Naive thymus-derived CD8-positive, alpha-beta T cell (primary cell): ENCODE measurements at regions not wholly inside any gene's neighbourhood (a gene's known extent, or its start where the extent isn't known, plus 50 kb on each side); places are given as distances from the start of the nearest gene placed in this dataset.
"Not testable (repeated sequence)": the region's sequence is repeated elsewhere in the genome, so short reads cannot be mapped to it uniquely, and the experiment has no call there.

Experiments used
- ATAC-seq, 2 donors: fragments of 150-1000 bp; cut with Tn5 transposase in 1 of 2; sonication (Bioruptor Pico), chemical (Tn5 transposase) in 1 of 2; 1 replicate in 1 of 2; 2 replicates in 1 of 2; pipeline ENCODE4 v1.10.0; 2021; ENCODE audit warnings: mild to moderate bottlenecking in 2 of 2, moderate library complexity in 2 of 2
- POLR2A ChIA-PET: fragments of 350-600 bp; sonication (Branson Sonifier 250); formaldehyde crosslinking; loops from one replicate; lab custom pipeline; 2021; ENCODE audit warnings: antibody characterized with exemption; lab: Charles Lee
- DNase-seq, 10 donors: peaks; one replicate each; pipeline versions ENCODE4 v3.0.0 to v3.0.0-alpha.2; 2020 to 2022
- H3K27ac Mint-ChIP-seq, 10 donors: one replicate each; pipeline ENCODE4 v1.8.0; 2020 to 2022; ENCODE audit warnings: mild to moderate bottlenecking in 10 of 10, mixed read lengths in 10 of 10, moderate library complexity in 4 of 10, inconsistent platforms in 1 of 10
- H3K27me3 Mint-ChIP-seq, 5 donors: one replicate each; pipeline ENCODE4 v1.8.0; 2021 to 2022; ENCODE audit warnings: mixed read lengths in 5 of 5
- H3K36me3 Mint-ChIP-seq, 3 donors: one replicate each; pipeline ENCODE4 v1.8.0; 2020 to 2022; ENCODE audit warnings: mixed read lengths in 3 of 3, mild to moderate bottlenecking in 2 of 3, inconsistent platforms in 1 of 3
- H3K4me1 Mint-ChIP-seq, 4 donors: one replicate each; pipeline ENCODE4 v1.8.0; 2021 to 2022; ENCODE audit warnings: mixed read lengths in 4 of 4
- H3K4me3 Mint-ChIP-seq, 10 donors: one replicate each; pipeline ENCODE4 v1.8.0; 2020 to 2022; ENCODE audit warnings: mild to moderate bottlenecking in 10 of 10, mixed read lengths in 10 of 10, moderate library complexity in 6 of 10, inconsistent platforms in 1 of 10
- H3K9me3 Mint-ChIP-seq, 9 donors: one replicate each; pipeline ENCODE4 v1.8.0; 2020 to 2022; ENCODE audit warnings: mixed read lengths in 9 of 9, mild to moderate bottlenecking in 3 of 9, inconsistent platforms in 1 of 9, moderate library complexity in 1 of 9

DNA sequence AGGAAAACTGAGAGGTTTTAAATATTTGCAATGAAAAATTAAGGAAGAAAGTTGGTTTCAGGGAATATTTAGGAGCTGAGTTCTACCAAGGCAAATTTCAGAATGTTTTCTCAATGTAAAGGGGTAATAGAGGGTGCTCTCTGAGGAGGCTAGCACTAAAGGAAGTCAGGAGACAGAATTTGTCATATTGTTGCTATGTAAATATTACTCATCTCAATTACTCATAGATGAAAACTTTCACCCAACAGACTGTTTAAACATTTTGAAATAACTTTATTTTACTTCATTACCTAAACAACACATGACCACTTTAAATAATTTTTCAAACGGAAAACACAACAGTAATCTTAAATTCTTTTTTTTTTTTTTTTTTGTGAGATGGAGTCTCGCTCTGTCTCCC is 274.8 kb upstream of the NRG3 start:
- Mint-ChIP-seq H3K4me3 (no peak overlapping the region), H3K36me3 (no peaks in the 10 kb centered on the region), H3K27ac (no peak overlapping the region), H3K4me1 (no peaks in the 10 kb centered on the region), H3K9me3 (peaks cover 0 to 9% (median under 1%) of the 10 kb centered on the region in 9 donors), H3K27me3 (no peaks in the 10 kb centered on the region)
- POLR2A ChIA-PET = no interaction called here
- no peak for DNase-seq
- no peak for ATAC-seq

DNA sequence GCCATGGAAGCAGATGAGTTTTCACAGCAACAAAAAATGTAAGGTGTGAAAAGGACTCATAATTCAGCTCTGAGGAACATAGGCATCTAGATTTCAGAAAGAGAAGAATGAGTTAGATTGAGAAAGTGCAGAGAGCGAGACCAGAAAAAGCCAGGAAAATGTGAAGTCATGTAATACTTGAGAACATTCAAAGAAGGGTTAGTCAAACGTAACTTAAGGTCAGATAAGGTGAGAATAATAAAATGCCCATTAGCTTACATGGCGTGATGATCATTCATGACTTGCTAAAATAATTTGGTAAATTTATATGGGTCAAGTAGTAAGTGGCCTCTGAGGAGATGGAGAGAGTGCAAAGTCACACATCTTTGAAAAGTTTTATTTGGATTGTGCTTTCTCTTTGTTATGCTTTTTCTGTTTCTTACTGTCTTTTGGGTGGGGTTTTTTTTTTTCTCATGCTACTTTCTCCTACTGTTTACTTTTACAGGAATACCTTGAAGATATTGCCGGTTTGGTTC is 271.8 kb upstream of the NRG3 start:
- no peak for DNase-seq
- no peaks in the 10 kb centered on the region for H3K36me3 Mint-ChIP-seq
- no peak overlapping the region for H3K27ac Mint-ChIP-seq
- H3K4me3 Mint-ChIP-seq = no peak overlapping the region
- H3K27me3 Mint-ChIP-seq = no peaks in the 10 kb centered on the region
- H3K9me3 Mint-ChIP-seq = peaks cover 0 to 9% (median 0%) of the 10 kb centered on the region in 9 donors
- POLR2A ChIA-PET = no interaction called here
- no peak for ATAC-seq
- H3K4me1 Mint-ChIP-seq = no peaks in the 10 kb centered on the region

DNA sequence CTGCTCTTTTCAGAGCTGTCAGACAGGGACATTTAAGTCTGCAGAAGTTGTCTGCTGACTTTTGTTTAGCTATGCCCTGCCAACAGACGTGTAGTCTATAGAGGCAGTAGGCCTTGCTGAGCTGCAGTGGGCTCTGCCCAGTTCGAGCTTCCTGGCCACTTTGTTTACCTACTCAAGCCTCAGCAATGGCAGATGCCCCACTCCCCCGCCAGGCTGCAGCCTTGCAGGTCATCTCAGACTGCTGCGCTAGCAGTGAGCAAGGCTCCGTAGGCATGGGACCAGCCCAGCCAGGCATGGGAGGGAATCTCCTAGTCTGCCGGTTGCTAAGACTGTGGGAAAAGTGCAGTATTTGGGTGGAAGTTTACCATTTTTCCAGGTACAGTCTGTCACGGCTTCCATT is 230.5 kb upstream of the NRG3 start:
- H3K4me3 Mint-ChIP-seq, H3K4me1 Mint-ChIP-seq, H3K36me3 Mint-ChIP-seq, POLR2A ChIA-PET, H3K27ac Mint-ChIP-seq, ATAC-seq, H3K27me3 Mint-ChIP-seq, DNase-seq: not testable (repeated sequence)
- H3K9me3 Mint-ChIP-seq = peaks cover 0 to 34% (median 14%) of the 10 kb centered on the region in 9 donors

DNA sequence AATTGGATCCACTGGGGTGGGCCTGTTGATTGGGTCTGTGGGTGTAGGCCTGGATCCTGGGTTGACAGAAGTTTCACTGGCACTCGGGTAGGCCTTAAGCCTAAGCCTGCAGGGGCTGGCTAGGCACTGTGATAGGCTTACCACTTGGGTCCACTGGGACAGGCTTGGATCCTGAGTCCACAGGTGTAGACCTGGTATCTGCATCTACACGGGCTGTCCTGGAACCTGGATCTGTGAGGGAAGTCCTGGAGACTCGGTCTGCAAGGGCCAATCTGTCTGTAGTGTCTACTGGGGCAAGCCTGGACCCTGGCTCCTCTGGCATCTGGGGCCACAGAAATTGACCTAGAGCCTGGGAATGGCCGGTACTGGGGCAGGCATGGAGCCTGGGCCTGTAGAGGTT is 219.0 kb upstream of the NRG3 start:
- POLR2A ChIA-PET = no interaction called here
- H3K4me3 Mint-ChIP-seq = no peak overlapping the region
- peaks cover 3 to 35% (median 17%) of the 10 kb centered on the region in 9 donors for H3K9me3 Mint-ChIP-seq

DNA sequence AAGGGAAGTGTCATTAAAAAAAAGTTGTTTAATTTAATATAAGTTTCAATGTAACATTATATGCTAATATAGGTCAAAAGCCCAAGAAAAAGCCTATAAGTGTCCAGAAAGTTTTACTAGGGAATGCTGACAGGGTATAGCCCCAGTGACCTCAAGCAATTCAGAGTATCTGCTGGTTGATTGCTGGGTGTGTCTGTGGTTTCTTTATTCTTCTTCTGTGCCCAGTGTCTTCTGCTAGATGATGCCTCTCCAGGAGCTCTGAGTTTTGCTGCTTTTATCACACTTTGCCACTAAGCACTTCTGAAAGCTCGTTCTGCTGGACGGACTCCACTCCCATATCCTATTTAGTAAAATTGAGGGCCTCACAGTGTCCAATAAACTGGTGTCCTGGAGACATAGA is 212.2 kb upstream of the NRG3 start:
- POLR2A ChIA-PET = no interaction called here
- peaks cover 0 to 9% (median 0%) of the 10 kb centered on the region in 9 donors for H3K9me3 Mint-ChIP-seq
- H3K4me1 Mint-ChIP-seq = no peaks in the 10 kb centered on the region
- ATAC-seq (no peak), DNase-seq (no peak)
- no peak overlapping the region for H3K27ac Mint-ChIP-seq
- no peak overlapping the region for H3K4me3 Mint-ChIP-seq
- peaks cover 0 to 3% (median 0%) of the 10 kb centered on the region in 3 donors for H3K36me3 Mint-ChIP-seq
- no peaks in the 10 kb centered on the region for H3K27me3 Mint-ChIP-seq

More for the DNA sequence above, 219.0 kb upstream of the NRG3 start:
- Mint-ChIP-seq H3K27ac (no peak overlapping the region), H3K27me3 (no peaks in the 10 kb centered on the region), H3K4me1 (no peaks in the 10 kb centered on the region), H3K36me3 (peaks cover 0 to 10% (median 3%) of the 10 kb centered on the region in 3 donors)
- DNase-seq (no peak), ATAC-seq (no peak)

DNA sequence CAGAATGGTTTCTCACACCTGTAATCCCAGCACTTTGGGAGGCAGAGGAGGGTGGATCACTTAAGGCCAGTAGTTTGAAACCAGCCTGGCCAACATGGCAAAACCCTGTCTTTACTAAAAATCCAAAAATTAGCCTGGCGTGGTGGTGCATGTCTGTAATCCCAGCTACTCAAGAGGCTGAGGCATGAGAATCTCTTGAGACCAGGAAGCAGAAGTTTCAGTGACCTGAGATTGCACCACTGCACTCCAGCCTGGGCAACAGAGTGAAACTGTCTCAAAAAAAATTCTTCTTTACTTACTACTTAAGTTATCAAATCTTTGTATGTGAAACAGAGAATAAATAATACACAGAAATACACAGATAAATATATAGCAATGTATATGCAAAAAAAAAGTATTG is 210.2 kb upstream of the NRG3 start:
- H3K27ac Mint-ChIP-seq, H3K9me3 Mint-ChIP-seq, H3K4me1 Mint-ChIP-seq, H3K4me3 Mint-ChIP-seq, POLR2A ChIA-PET, H3K27me3 Mint-ChIP-seq, H3K36me3 Mint-ChIP-seq, ATAC-seq, DNase-seq: not testable (repeated sequence)

DNA sequence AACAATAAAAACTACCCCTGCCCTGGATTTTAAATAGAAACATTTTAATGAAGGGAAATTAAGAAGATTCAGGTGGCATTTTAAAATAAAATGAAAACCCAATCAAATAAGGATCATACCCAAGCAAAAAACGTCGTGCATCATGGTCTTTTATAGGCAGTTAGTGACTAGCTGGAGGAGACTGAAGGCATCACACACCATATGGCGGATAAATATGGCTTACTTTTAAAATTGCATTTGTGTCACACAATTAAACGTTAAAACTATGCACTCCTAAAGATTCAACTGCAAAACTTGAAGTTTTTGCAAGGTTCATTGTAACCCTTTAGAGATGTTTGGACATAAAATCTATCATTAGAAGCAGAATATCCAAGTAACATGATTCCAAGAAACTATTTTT is 200.1 kb upstream of the NRG3 start:
- DNase-seq (no peak), ATAC-seq (no peak)
- peaks cover 0 to 9% (median 2%) of the 10 kb centered on the region in 9 donors for H3K9me3 Mint-ChIP-seq
- H3K4me3 Mint-ChIP-seq = no peak overlapping the region
- no peaks in the 10 kb centered on the region for H3K36me3 Mint-ChIP-seq
- H3K27me3 Mint-ChIP-seq = no peaks in the 10 kb centered on the region
- no peak overlapping the region for H3K27ac Mint-ChIP-seq
- POLR2A ChIA-PET = interaction anchor here (0.6 kb wide), 1 partner anchor 48 kb away, joined by 4 read pairs; no protein-coding TSS in a partner anchor
- H3K4me1 Mint-ChIP-seq = no peaks in the 10 kb centered on the region

DNA sequence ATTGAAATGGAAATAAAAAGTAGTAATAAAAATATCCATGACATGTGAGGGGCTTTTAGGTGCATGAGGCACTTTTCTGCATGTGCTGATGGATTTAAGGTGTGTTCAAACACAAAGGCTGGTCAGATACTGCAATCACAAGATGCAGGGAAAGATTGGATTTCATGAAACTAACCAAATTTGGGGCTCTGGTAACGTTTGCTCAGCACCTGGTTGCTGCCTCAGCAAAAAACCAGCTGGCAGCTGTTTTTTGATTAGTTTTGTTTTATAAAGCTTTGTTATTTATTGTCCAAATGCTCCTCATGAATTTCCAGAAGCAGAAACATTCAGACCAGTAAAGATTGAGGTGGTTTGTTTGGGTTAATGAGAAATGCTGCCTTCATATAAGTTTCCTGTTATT is 195.7 kb upstream of the NRG3 start:
- DNase-seq (no peak), ATAC-seq (no peak)
- POLR2A ChIA-PET = interaction anchor here (0.7 kb wide), 1 partner anchor 21 kb away, joined by 3 read pairs; no protein-coding TSS in a partner anchor
- no peaks in the 10 kb centered on the region for H3K36me3 Mint-ChIP-seq
- H3K9me3 Mint-ChIP-seq = no peaks in the 10 kb centered on the region
- no peak overlapping the region for H3K4me3 Mint-ChIP-seq
- H3K27ac Mint-ChIP-seq = no peak overlapping the region
- H3K27me3 Mint-ChIP-seq = no peaks in the 10 kb centered on the region
- no peaks in the 10 kb centered on the region for H3K4me1 Mint-ChIP-seq

DNA sequence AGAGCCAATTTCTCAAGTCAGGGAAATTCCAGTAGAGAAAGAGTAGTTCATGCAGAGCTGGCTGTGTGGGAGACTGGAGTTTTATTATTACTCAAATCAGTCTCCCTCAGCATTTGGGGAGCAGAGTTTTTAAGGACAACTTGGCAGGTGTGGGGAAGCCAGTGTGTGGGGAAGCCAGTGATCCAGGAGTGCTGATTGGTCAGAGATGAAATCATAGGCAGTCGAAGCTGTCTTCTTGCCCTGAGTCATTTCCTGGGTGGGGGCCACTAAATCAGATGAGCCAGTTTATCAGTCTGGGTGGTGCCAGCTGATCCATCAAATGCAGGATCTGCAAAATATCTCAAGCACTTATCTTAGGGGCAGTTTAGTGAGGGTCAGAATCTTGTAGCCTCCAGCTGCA is 194.6 kb upstream of the NRG3 start:
- H3K36me3 Mint-ChIP-seq = no peaks in the 10 kb centered on the region
- H3K4me1 Mint-ChIP-seq = no peaks in the 10 kb centered on the region
- ATAC-seq = no peak
- no peak for DNase-seq
- H3K9me3 Mint-ChIP-seq = no peaks in the 10 kb centered on the region
- POLR2A ChIA-PET = no interaction called here
- no peaks in the 10 kb centered on the region for H3K27me3 Mint-ChIP-seq
- no peak overlapping the region for H3K27ac Mint-ChIP-seq
- H3K4me3 Mint-ChIP-seq = no peak overlapping the region

DNA sequence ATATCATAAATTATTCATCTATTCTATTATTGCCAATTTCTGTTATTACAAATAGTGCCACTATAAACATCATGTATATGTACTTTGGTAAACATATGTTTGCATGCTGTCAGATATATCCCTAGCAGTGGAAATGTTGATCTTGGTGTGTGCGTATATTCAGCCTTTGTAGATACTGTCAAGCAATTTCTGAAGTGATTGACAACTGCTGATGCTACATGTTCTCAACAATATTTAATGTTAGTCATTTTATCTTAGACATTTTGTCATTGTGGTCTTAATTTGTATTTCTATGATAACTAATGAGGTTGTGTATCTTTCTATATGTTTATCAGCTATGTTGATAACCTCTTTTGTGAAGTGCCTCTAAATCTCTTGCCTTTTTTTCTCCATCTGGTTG is 186.5 kb upstream of the NRG3 start:
- H3K4me3 Mint-ChIP-seq = no peak overlapping the region
- POLR2A ChIA-PET = no interaction called here
- H3K27me3 Mint-ChIP-seq = no peaks in the 10 kb centered on the region
- no peak for DNase-seq
- peaks cover 0 to 11% (median 5%) of the 10 kb centered on the region in 9 donors for H3K9me3 Mint-ChIP-seq
- no peak overlapping the region for H3K27ac Mint-ChIP-seq
- no peaks in the 10 kb centered on the region for H3K4me1 Mint-ChIP-seq
- no peaks in the 10 kb centered on the region for H3K36me3 Mint-ChIP-seq
- no peak for ATAC-seq

DNA sequence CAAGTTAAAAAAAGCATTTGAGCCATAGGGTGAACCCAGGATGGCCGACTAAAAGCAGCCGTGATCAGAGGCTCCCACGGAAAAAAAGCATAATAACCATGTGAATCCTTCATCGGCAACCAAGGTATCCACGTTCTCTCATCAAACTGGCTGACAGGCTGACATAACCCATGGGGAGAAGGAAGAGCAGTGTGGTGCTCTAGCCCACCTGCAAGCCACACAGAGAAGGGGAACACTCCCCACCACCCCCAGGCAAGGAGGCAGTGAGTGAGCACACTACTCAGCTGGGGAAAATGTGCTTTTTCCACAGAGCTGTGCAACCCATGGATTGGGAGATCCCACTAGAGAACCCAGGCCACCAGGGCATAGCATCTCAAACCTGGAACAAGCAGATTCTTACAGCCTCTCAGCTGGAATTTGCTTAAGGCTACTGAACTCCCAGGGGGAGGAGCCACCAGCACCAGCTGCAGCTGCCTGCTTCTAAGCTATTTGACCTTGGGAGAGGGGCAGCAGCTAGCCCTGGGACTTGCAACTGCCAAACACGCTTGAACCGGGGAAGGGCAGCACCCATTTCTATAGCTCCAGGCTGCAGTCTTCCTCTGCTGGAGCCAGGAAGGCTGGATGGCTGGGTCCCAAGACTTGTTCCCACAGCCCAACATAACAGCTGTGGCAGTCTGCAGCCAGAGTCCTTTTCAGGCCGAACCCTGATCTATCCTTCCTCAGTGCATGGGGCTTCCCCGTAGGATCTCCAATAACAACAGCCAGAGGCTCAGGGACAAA is 178.2 kb upstream of the NRG3 start:
- POLR2A ChIA-PET = no interaction called here
- no peaks in the 10 kb centered on the region for H3K27me3 Mint-ChIP-seq
- no peak for DNase-seq
- H3K4me3 Mint-ChIP-seq = no peak overlapping the region
- peaks cover 0 to 4% (median 0%) of the 10 kb centered on the region in 4 donors for H3K4me1 Mint-ChIP-seq
- H3K9me3 Mint-ChIP-seq = peaks cover 5 to 51% (median 25%) of the 10 kb centered on the region in 9 donors
- no peak for ATAC-seq
- no peak overlapping the region for H3K27ac Mint-ChIP-seq
- H3K36me3 Mint-ChIP-seq = peaks cover 0 to 19% (median 0%) of the 10 kb centered on the region in 3 donors

DNA sequence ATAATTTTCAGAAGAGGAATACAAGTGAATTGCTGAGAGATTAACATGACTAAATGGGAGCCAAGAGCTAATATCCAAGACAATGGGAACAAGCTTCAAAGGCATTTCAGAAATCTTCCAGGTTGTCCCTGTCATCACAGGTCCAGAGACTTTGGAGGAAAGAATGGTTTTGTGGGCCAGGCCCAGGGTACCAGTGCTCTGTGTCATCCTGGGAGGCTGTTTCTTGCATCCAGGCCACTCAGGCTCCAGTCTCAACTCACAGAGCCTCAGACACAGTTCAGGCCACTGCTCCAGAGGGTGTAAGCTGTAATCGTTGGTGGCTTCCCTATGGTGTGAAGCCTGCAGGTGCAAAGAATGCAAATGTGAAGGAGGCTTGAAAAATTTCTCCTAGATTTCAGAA is 170.4 kb upstream of the NRG3 start:
- Mint-ChIP-seq H3K27ac (no peak overlapping the region), H3K4me3 (no peak overlapping the region), H3K4me1 (peaks cover 2 to 8% (median 3%) of the 10 kb centered on the region in 4 donors), H3K36me3 (peaks cover 0 to 4% (median 0%) of the 10 kb centered on the region in 3 donors), H3K27me3 (peaks cover 0 to 2% (median 0%) of the 10 kb centered on the region in 5 donors), H3K9me3 (peaks cover 2 to 32% (median 8%) of the 10 kb centered on the region in 9 donors)
- ATAC-seq (no peak), DNase-seq (no peak)
- POLR2A ChIA-PET = no interaction called here

DNA sequence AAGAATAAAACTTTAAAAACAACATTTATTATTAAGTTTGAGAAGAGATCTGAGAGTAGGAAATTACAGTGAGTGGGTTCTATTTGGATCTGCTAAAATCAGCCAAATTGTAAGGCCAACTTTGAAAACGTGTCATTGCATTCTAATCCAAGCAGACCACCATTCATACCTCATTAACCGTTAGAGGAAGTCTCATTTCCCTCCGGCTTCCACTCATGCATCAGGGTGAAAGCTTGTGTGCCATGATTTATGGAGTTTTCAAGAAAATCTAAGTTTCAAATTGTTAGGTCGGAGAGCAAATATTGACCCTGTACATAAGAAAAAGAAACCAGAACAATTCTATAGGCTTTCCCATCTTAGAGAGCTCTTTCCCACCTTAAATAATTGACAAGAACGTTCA is 166.6 kb upstream of the NRG3 start:
- H3K27me3 Mint-ChIP-seq = peaks cover 0 to 2% (median 0%) of the 10 kb centered on the region in 5 donors

More for the DNA sequence above, 166.6 kb upstream of the NRG3 start:
- ATAC-seq = no peak
- DNase-seq = no peak
- no peaks in the 10 kb centered on the region for H3K36me3 Mint-ChIP-seq
- peak overlapping the region in 1 of 10 donors; percentile 11 for H3K4me3 Mint-ChIP-seq
- peaks cover 0 to 7% (median 0%) of the 10 kb centered on the region in 9 donors for H3K9me3 Mint-ChIP-seq
- H3K27ac Mint-ChIP-seq = no peak overlapping the region
- H3K4me1 Mint-ChIP-seq = peaks cover 0 to 8% (median 2%) of the 10 kb centered on the region in 4 donors
- POLR2A ChIA-PET = no interaction called here
